NCI-H2227 (cell line): ENCODE measurements at regions not wholly inside any gene's neighbourhood (a gene's known extent, or its start where the extent isn't known, plus 50 kb on each side); places are given as distances from the start of the nearest gene placed in this dataset.
A peak's percentile ranks its signal among the peaks of the same experiment; 100 is the strongest.

ENCODE experiments used
- DNase-seq: peaks from one replicate; lab custom pipeline; 2025; ENCODE audit not compliant: unreplicated experiment; lab: John Stamatoyannopoulos, UW

DNA sequence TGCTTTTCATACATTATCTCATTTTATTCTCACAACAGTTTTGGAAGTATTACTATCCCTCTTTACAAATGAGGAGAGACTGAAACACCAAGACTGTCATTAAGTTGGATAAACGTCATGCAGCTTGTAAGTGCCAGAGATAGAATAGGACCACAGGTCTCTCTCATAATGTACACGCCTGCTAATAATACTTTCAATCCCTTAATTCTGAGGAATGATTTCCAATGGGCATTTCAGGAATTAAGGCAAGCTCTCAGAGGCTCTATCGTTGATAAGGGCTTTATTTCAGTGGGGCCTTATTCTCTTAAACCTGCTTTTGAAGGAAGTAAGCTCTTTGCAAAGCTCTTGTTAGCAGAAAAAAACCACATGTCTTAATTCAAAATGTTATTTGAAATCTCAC, 229.1 kb downstream of the NFKBIZ start:
- no peak for DNase-seq

DNA sequence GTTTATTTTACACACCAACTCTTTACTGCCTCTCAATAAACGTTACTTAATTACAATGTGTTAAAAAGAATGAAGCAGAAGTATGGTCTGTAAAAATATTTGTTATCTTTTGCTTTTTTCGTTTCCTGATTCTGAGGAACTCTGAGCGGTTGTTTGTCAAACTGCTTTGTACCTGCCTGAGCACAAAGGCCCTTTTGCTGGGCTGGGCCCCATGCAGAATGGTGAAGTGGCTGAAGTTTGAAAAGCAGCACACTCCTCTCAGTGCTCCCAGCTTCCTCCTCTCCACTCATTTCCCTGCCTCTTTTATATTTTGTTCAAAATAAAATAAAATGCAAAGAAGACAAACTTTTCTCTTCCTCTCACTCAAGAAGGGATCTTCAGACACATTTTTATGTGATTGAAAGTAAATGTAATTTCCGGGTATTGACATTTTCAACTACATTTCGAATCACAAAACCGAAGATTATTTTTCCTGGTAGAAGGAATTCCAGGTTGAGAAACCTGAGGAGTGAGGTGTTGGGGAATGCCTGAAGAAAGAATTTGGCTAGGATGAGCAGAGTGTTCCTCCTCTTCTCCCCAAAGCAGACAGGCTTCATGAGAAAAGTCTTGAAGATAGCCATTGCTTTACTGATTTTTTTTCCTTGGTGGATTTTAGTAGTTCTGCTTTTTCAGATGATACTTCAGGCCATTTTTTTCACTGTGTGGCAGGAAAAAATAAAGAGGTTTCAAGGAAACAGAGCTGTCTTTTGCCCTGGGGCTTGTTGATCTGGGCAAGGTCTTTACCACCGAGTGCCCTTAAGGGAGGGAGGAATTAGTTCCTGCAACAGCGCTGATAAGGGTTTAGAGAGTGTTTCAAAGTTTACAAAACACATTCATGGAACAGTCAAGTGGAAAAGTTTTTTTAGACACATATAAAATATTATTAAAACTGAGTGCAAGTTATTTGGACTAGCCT, 229.8 kb downstream of the NFKBIZ start:
- DNase-seq, result no peak

DNA sequence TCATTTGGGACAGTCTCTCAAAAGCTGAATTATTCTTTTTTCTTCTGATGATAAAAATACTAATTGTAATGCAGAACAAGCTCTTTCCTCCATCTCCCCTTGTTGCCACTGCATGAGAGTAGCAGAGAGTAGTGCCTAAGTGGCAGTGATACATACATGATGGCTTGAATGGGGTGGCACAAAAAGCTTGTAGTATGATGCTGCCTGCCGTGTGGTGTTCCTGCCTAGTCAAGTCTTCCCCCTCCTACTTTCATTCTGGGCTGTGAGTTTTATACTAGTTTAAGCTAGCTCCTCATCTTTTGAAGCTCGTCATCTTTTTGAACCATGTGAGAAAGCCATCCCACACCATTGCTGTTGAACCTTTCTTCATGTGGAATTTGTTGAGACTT, 230.5 kb downstream of the NFKBIZ start:
- DNase-seq, result no peak

DNA sequence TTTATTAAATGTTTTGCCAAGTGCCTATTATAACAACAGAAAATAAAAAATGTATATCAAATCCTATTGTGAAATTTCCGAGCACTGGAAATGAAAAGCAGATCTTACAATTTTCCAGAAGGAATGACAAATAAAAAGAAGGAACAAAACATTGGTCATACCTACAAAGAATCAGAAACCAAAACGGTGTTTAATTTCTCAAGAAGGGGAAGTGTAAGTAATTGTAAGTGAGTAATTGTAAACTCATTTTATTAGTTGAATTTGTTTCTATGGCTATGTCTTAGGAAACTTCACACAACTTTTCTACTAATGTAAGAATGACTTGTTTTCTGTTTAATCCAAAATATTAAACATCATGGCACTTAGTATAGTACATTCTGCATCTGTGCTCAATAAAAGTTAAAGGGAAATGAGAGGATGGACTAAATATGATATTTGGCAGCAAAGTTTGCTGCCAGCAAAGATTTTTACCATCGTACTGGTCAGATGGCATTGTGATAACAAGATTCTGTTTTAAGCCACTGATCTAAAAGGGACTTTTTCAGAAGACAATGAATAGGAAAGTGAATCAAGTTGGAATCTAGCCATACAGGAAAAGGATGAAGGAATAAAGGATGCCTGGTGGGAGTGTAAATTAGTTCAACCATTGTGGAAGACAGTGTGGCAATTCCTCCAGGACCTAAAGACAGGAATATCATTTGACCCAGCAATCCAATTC, 232.4 kb downstream of the NFKBIZ start:
- DNase-seq, result no peak

DNA sequence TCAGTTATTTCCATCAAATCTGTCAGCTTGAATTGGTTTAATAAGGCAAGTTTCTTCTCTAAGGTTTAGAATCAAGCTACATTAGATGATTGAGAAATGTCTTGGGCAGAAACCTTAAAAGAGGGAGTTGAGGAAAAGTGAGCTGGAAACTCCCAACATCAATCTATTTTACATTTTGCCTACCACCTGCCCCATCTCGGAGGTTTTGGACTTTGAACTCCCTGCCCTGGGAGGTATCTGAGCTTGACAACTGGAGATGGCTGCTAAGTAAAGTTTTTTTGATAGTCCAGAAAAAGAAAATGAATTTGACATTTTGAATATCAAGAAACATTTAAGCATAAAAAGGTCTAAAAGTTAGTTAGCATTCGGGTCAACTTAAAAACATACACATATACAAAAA, 234.2 kb downstream of the NFKBIZ start:
- DNase-seq, result no peak

DNA sequence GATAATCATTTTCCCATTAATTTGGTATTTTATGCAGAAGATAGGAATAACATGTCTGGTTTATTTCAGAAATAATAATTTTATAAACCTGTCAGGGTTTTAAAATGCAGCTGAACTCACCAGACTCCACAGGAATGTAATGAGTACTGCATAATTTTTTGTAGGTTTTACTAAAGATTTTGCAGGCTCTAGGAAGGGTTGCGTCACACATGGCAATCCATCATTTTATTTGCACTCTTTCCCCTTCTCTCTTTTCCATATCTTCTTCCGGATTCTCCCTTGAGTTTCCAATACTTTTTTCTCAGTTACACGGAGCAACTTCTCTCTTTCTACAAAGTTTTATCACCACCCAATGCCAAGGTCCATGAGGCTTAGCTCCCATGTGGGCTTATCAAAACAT, 234.7 kb downstream of the NFKBIZ start:
- DNase-seq, result no peak

DNA sequence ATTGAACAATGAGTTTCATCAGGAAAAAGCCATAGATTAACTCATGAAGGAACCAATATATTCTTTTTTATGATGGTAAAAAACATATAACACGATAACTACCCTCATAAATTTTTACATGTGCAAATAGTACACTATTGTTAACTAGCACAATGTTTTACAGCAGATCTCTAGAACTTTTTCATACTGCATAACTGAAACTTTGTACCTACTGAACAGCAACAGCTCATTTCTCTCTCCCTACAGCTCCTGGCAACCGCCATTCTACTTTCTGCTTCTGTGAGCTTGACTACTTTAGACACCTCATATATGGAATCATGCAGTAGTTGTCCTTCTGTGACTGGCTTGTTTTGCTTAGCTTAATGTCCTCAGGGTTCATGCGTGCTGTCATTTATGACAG, 235.4 kb downstream of the NFKBIZ start:
- no peak for DNase-seq

DNA sequence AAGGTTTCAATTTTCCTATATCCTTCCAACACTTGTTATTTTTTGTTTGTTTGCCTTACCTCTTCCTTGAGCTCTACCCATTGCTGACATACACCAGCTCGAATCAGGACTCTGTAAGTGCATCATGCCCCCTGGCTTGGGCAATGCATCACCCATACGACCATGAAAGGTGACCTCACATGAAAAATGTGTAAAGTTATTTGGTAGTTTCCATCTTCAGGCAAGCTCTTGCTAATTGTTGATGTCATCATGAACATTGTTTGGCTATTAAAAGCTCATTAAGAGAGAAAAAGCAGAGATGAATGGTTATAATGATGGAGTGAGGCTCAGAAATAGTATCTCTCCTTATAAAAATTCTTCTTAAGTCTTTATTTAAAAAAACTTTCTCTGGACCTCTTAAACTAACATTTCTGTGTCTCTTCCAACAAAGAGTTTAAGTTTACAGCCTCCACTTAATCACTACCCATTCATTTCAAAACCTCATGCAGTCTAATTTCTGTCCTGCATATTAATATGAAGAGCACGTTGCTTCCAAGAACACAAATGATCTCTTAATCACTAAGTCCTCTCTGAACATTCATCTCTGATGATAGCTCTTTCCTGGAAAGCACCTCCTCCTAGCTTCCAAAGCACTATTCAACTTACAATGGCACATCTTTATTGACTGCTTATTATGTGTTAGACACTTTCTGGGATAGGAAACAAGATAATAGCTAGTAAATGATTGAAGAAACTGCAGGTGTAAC, 236.3 kb downstream of the NFKBIZ start:
- peak; percentile 16 for DNase-seq

DNA sequence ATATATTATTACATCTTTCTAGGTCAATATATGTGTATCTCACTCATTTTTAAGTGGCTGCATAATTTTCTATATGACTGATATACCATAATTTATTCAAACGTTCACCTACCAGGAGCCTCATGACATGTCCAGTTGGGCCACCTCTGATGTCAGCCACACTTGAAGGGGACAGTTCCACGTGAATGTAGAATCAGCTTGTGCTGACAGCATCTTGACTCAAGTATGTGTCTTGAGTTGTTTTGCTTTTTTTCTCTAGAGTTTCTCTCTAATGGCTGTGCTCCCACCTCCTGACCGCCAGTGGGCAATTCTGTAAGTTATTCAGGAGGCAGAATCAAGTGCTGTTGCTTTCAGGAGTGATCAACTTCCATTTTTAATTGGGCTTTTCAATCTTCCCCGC, 237.9 kb downstream of the NFKBIZ start:
- DNase-seq, result peak; percentile 18

DNA sequence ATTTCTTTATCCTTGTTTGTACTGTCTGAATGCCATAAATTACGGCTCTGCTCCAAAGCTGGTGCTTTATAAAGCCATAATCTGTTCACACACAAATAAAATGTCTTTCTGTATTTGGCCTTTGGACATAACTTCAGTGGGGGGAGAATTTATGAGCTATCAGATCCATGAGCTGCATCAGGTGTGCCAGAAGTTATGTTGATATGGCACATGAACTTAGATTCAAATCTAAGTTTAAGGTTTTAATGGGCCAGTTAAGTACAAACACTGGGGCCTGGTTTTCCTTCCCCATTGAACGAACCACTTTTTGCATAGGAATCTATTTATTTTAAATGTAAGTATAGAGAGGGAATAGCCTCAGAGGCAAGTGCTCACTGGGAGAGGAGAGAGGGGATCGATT, 239.9 kb downstream of the NFKBIZ start:
- no peak for DNase-seq

DNA sequence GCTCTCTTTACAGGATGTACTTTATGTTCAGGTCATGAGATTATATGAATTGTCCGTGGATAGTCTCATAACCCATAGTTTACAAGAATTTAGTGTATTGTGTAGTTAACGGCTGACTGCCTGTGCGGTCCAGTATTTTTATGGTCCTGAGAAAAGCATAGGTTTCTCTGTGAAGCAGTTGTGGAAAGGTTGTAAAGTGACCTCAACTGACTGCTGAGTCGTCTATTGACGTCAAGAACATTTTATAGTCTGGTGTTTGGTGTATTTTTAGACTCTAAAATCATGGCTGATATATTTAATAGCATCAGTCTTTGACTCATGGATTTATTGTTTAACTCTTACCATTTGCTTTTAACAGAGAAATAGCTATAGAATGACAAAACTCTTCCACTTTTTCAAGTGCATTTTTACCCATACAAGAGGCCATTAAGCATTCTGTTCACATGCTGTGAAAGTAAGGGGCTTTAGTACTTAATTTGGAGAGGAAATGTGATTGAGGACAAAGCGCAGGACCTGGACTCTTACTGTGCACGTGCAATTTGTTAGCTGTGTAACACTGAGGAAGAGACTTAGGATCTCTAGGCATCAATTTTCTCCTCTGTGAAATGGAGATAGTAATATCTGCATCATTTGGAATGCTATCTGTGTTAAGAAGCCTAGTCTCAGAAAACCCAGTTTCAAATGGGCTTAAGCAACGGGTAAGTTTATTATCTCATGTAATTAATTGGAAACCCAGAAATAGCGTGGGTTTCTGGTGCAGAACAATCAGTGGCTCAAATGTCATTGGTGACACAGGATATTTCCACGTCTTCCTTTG, 240.8 kb downstream of the NFKBIZ start:
- peak; percentile 89 for DNase-seq

DNA sequence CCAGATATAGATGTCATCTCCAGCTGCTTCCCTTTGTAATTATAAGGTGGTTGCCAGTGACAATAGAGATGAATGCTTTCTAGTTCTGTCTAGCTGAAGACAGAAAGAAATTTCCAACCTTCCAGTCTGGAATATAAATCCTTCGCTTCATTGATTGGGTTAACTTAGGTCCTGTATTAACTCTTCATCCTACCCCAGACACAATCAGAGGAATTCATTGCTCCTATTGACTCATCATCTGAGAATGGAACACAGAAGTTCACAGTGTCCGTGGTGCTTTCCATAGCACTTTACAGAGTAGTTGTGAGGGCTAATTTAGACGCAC, 241.4 kb downstream of the NFKBIZ start:
- peak; percentile 43 for DNase-seq

DNA sequence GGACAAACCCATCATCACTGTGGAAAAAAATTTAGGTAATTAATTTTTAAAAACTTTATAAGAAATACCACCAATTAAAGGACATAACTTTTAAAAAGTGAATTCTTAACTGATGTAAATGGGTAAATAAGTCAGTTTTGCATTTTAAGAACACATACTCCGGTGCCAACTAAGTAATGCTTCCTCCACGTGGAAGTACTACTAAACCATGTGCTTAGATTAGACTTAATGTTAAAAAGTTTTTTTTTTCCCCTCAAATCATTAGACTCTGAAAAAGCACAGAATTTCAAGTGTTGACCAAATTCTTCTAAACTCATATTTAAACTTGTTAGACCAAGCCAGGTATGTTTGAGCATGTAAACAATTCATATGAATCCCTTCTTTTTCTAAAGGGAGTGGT, 242.0 kb downstream of the NFKBIZ start:
- DNase-seq, result no peak

DNA sequence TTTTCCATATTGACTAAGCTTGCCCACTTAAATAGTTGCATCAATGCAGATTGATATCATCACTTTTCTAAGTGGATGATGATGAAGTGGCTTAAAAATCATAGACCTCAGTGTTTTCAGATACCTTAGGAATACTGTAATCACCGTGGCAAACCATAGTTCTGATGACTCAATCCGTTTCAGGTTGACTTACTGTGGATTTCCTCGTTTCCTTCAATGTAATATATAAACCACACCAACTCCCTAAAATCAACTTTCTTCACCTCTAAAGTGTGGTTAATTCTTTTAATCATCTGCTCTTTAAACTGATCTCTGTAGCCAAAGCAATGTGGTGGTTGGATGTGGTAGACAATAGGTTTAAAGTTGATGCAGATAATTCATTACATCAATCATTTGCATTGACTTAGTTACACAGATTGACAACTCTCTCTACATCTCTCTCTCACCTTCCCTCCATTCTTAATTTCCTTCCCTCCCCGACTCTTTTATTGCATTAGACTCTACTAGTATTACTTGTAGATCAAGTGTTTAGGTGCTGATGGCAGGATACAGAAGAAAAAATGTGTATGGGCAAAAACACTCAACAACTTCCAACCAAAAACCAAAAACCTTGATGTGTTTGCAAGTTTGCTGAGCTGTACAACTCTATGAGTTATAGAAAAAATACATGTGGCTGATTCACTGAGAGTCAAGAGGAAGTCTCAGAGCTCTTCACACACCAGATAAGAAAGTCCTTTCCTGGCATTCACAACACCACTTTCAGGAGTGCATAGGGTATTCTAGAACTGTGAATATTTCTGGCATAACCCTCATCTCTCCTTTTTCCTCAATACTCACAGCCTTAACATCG, 243.5 kb downstream of the NFKBIZ start:
- no peak for DNase-seq

DNA sequence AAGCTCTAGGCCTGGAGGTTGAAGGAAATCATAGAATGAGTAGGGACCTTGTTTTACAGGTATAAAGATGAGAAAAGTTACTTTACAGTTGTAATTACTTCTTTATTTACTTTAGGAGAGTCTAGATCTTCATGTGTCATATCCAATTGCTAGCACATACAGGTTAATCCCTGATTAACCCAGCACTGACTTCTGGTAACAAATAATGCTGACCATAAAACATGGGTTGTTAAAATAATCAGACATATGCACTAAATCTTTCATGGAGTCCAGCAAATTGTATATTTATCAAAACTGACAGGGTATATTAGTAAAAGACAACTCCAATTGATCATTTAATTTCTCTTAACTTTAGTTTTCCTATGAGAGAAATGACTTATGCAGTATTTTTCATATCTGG, 245.2 kb downstream of the NFKBIZ start:
- DNase-seq, result no peak

DNA sequence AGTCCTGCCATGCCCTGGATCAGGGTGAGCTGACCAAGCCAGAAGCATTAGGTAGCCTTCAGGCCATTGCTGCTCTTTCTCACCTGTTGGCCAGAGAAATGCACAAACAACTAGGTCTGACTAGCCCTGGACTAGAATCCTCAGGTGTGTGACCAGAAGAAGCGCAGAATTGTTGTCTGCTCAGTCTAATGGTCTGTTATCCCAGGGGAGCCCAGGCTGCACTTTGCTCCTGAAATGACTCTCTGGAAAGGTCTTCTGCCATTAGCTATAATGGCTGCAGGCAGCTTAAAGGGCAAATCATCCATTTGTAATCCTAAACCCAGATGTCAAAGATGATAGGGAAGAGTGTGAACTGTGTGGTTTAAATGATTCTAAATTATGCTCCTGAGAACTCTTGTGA, 246.1 kb downstream of the NFKBIZ start:
- peak; percentile 7 for DNase-seq

DNA sequence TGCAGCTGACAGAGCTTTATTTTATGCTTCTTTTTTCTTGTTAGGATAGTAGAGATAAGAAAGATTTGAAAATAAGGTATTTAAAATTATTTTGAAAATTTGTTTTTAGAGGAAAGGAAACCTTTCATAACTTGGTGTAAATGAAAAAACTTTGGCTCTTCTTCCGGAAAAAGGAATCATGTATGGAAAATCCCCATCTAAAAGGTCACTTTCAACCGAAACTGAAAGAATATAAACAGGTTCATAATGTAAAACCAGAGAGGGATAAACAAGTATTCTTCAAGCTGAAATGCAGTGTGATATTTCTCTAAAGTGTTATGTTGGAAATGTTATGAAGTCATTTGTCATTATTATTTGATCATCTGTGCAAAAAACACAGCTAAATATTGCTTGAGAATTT, 246.8 kb downstream of the NFKBIZ start:
- no peak for DNase-seq

DNA sequence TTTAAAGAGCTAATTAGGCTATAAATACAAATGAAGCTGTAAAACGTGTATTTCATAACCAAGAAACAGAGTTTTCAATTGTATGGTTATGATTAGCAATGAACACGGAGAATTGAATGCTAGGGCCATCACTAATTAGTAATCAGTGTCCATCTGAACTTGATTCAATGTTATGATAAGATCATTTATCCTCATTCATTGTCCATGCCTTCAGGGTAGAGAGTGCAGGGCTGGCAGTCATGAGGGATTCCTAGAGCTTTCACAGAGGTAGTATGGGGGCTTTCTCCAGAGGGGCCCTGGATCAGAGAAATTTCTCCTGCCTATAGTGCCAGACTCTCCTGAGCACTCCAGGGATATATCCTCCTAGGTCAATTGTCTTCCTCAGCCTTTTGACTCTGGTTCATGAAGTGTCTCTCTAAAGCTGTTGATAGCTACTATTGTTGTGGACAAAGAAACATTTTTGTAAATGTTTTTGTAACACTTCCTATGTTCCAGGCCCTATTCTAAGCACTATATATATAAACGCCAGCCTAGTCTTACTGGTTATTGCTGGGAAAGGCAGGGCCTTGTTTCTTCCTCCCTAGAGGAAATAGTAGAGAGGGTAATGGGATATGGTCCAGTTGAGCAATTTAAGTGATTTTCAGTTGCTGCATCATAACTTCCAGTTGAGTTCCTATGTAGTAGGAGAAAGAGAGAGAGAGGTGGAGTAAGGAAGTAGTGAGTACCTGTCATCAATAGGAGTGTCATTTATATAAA, 249.0 kb downstream of the NFKBIZ start:
- no peak for DNase-seq

DNA sequence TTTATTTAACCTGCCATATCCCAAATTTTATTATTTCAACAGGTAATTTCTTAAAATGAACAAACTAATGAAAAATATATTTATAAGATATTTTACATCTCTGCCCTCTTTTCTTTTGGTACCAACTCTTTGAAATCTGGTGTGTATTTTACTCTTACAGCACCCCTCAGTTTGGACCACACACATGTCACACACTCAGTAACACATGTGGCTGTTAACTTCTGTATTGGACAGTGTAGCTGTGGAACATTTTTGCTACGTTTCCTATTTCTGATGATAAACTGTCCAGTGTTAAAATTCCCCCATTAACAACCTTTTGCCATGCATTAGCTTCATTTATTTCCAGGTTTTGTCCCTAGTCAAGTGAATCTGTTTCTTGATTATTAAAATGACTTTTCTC, 250.6 kb downstream of the NFKBIZ start:
- no peak for DNase-seq
